GM23338 (cell line): ENCODE measurements at regions not wholly inside any gene's neighbourhood (a gene's known extent, or its start where the extent isn't known, plus 50 kb on each side); places are given as distances from the start of the nearest gene placed in this dataset.
"Not testable (repeated sequence)": the region's sequence is repeated elsewhere in the genome, so short reads cannot be mapped to it uniquely, and the experiment has no call there.

Source experiments
- CTCF ChIP-seq, 2 experiments: fragments of 200-600 bp in 1 of 2; sonication (generic) in 1 of 2; conservative IDR thresholded peaks; 2 replicates each; pipeline versions ENCODE4 v1.5.1 to v1.6.1; 2016 to 2017; ENCODE audit warnings: antibody characterized with exemption in 2 of 2, low read depth in 2 of 2, mild to moderate bottlenecking in 2 of 2, moderate library complexity in 1 of 2
- EZH2 ChIP-seq: fragments of 200-600 bp; sonication (generic); IDR thresholded peaks from one replicate; pipeline ENCODE4 v1.8.0; 2017; ENCODE audit warnings: antibody characterized with exemption, mild to moderate bottlenecking, low read depth; ENCODE audit not compliant: unreplicated experiment
- POLR2AphosphoS5 ChIP-seq: IDR thresholded peaks from 2 replicates; pipeline ENCODE4 v1.6.1; 2016; ENCODE audit warnings: antibody characterized with exemption, low read depth

GRCh38 chr15:69774258-69774657 lies 321.6 kb downstream of the RPLP1 start:
- TF ChIP-seq EZH2; CTCF (conservative IDR thresholded peaks at IDR 0.05; ENCODE audit: low read depth in 2 of 2); POLR2AphosphoS5: not testable (repeated sequence)
